Thoracic aorta (tissue), 2 donors: ENCODE measurements at regions not wholly inside any gene's neighbourhood (a gene's known extent, or its start where the extent isn't known, plus 50 kb on each side); places are given as distances from the start of the nearest gene placed in this dataset.

Experiments
- ATAC-seq: fragments of 150-250 bp; one replicate; pipeline ENCODE4 v1.8.0; 2017; ENCODE audit warnings: low read depth; ENCODE audit not compliant: insufficient number of reproducible peaks, low FRiP score
- DNase-seq: peaks from one replicate; pipeline ENCODE4 v3.0.0-alpha.2; 2020; ENCODE audit warnings: low spot score
- H3K27ac ChIP-seq, 2 donors: fragments of 200-600 bp; sonication (generic); 1 replicate in 1 of 2; 2 replicates in 1 of 2; pipeline ENCODE4 v1.5.1; 2016; ENCODE audit warnings: mild to moderate bottlenecking in 2 of 2, moderate library complexity in 2 of 2
- H3K27me3 ChIP-seq: fragments of 200-600 bp; sonication (generic); replicated peaks from 2 replicates; pipeline ENCODE4 v1.6.0; 2016; ENCODE audit warnings: mild to moderate bottlenecking; ENCODE audit not compliant: insufficient read depth
- H3K36me3 ChIP-seq: fragments of 200-600 bp; sonication (generic); one replicate; pipeline ENCODE4 v1.5.1; 2016
- H3K4me1 ChIP-seq, 2 donors: fragments of 200-600 bp; sonication (generic); 1 replicate in 1 of 2; 2 replicates in 1 of 2; pipeline versions ENCODE4 v1.5.1 to v1.6.0; 2016; ENCODE audit warnings: low read depth in 2 of 2, mild to moderate bottlenecking in 1 of 2; ENCODE audit not compliant: control insufficient read depth in 1 of 2
- H3K4me3 ChIP-seq: fragments of 200-600 bp; sonication (generic); 2 replicates; pipeline ENCODE4 v1.5.1; 2016; ENCODE audit warnings: mild to moderate bottlenecking
- H3K9me3 ChIP-seq: fragments of 200-600 bp; sonication (generic); 2 replicates; pipeline ENCODE4 v1.5.1; 2016
- CTCF ChIP-seq: fragments of 200-600 bp; sonication (generic); IDR thresholded peaks from one replicate; pipeline ENCODE4 v1.5.1; 2019; ENCODE audit warnings: antibody characterized with exemption

- peak overlapping the region; percentile 73 for H3K27ac ChIP-seq
- H3K4me3 ChIP-seq = peak overlapping the region; percentile 62
- H3K27me3 ChIP-seq = no peaks in the 10 kb centered on the region
- no peak for ATAC-seq
- no peak for DNase-seq
- H3K4me1 ChIP-seq = peaks cover 24 to 49% of the 10 kb centered on the region in 2 donors
- no peaks in the 10 kb centered on the region for H3K36me3 ChIP-seq
- no peak for TF ChIP-seq CTCF
- H3K9me3 ChIP-seq = no peaks in the 10 kb centered on the region
These were observed 87.2 kb upstream of the NCOR2 start for GRCh38 chr12:124654666-124655047.

- no peaks in the 10 kb centered on the region for H3K36me3 ChIP-seq
- TF ChIP-seq CTCF = no peak
- H3K27ac ChIP-seq = peak overlapping the region; percentile 22 to 39
- ATAC-seq (no peak), DNase-seq (no peak)
- no peaks in the 10 kb centered on the region for H3K9me3 ChIP-seq
- H3K27me3 ChIP-seq = no peaks in the 10 kb centered on the region
- peaks cover 24 to 49% of the 10 kb centered on the region in 2 donors for H3K4me1 ChIP-seq
- H3K4me3 ChIP-seq = no peak overlapping the region
These were observed 85.9 kb upstream of the NCOR2 start for GRCh38 chr12:124653169-124653931.

- H3K9me3 ChIP-seq = no peaks in the 10 kb centered on the region
- peaks cover 24 to 49% of the 10 kb centered on the region in 2 donors for H3K4me1 ChIP-seq
- H3K36me3 ChIP-seq = no peaks in the 10 kb centered on the region
- H3K4me3 ChIP-seq = no peak overlapping the region
- H3K27me3 ChIP-seq = no peaks in the 10 kb centered on the region
- no peak for DNase-seq
- TF ChIP-seq CTCF = no peak
- peak overlapping the region; percentile 22 to 39 for H3K27ac ChIP-seq
- ATAC-seq = no peak
These were observed 85.2 kb upstream of the NCOR2 start for GRCh38 chr12:124652661-124653060.

- no peaks in the 10 kb centered on the region for H3K36me3 ChIP-seq
- DNase-seq (no peak), ATAC-seq (no peak)
- TF ChIP-seq CTCF = no peak
- H3K27me3 ChIP-seq = no peaks in the 10 kb centered on the region
- peaks cover 24 to 49% of the 10 kb centered on the region in 2 donors for H3K4me1 ChIP-seq
- no peaks in the 10 kb centered on the region for H3K9me3 ChIP-seq
- no peak overlapping the region for H3K4me3 ChIP-seq
- H3K27ac ChIP-seq = no peak overlapping the region
These were observed 84.3 kb upstream of the NCOR2 start for GRCh38 chr12:124651516-124652273.

- ATAC-seq (no peak), DNase-seq (no peak)
- Histone ChIP-seq H3K36me3 (no peaks in the 10 kb centered on the region), H3K4me1 (peaks cover 25 to 41% of the 10 kb centered on the region in 2 donors), H3K9me3 (no peaks in the 10 kb centered on the region), H3K27me3 (no peaks in the 10 kb centered on the region), H3K27ac (no peak overlapping the region), H3K4me3 (no peak overlapping the region)
- no peak for TF ChIP-seq CTCF
These were observed 83.5 kb upstream of the NCOR2 start for GRCh38 chr12:124650912-124651311.
